Kidney epithelial cell (primary cell): ENCODE measurements at regions not wholly inside any gene's neighbourhood (a gene's known extent, or its start where the extent isn't known, plus 50 kb on each side); places are given as distances from the start of the nearest gene placed in this dataset.

Experiments
- DNase-seq: peaks from one replicate; pipeline ENCODE4 v3.0.0-alpha.2; 2010; ENCODE audit warnings: low read depth
- H3K27me3 ChIP-seq: 2 replicates; pipeline ENCODE4 v1.6.0; 2011; ENCODE audit warnings: low read length; ENCODE audit not compliant: control insufficient read depth, insufficient read depth
- H3K36me3 ChIP-seq: 2 replicates; pipeline ENCODE4 v1.5.1; 2011; ENCODE audit warnings: low read length; ENCODE audit not compliant: control insufficient read depth, insufficient read depth
- H3K4me3 ChIP-seq: 2 replicates; pipeline ENCODE4 v1.5.1; 2011; ENCODE audit warnings: low read depth, mild to moderate bottlenecking, control low read depth, low read length
- CTCF ChIP-seq: IDR thresholded peaks from 2 replicates; pipeline ENCODE4 v1.5.1; 2011; ENCODE audit warnings: mild to moderate bottlenecking, moderate library complexity, low read length, control low read depth, inconsistent platforms; ENCODE audit not compliant: insufficient read depth, poor library complexity, severe bottlenecking

- H3K27me3 ChIP-seq: no peaks in the 10 kb centered on the region
- no peak overlapping the region for H3K4me3 ChIP-seq
- DNase-seq: no peak
- no peak for TF ChIP-seq CTCF
- no peaks in the 10 kb centered on the region for H3K36me3 ChIP-seq
These were observed 209.3 kb downstream of the C9orf50 start for GRCh38 chr9:129411501-129412175.

DNA sequence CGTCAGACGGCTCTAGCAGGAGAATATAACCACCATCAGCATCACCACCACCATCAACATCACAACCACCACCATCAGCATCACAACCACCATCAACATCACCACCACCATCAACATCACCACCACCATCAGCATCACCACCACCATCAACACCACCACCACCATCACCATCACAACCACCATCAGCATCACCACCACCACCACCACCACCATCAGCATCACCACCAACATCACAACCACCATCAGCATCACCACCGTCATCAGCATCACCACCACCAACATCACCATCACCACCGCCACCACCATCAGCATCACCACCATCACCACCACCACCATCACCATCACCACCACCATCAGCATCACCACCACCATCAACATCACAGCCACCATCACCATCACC is 210.7 kb downstream of the C9orf50 start:
- no peak overlapping the region for H3K4me3 ChIP-seq
- no peaks in the 10 kb centered on the region for H3K27me3 ChIP-seq
- DNase-seq: no peak
- no peaks in the 10 kb centered on the region for H3K36me3 ChIP-seq
- no peak for TF ChIP-seq CTCF

DNA sequence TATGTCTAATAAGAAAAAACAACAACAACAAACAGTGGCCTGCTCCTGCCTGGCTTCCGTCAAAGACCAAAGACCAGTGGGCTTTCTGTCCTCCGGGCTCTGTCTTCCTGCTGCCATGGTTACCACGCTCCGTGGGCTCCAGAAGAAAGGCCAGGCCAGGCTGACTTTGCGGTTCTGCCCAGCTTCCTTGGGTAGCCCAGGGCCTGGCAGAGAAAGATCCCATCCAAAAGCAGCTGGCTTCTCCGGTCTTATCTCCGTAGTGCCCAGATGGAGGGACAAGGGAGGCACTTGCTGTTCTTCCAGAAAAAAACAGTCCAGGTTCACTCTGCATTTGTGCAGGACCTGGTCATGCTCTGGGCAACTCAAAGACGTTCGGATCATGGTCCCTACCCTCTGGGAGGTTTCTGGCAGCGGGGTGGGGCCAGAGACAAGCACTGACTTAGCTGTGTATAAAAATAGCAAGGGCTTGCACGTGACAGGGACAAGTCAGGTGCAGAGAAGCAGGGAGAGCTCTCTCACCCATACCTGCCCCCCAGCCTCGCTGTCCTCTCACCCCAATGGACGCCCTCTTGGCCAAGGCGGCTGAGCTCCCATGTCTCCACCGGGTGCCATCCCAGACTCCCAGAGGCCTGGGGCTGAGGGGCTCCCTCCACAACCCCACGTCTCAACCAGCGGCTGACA is 212.2 kb downstream of the C9orf50 start:
- DNase-seq: no peak
- Histone ChIP-seq H3K36me3 (no peaks in the 10 kb centered on the region), H3K4me3 (no peak overlapping the region), H3K27me3 (no peaks in the 10 kb centered on the region)
- no peak for TF ChIP-seq CTCF

DNA sequence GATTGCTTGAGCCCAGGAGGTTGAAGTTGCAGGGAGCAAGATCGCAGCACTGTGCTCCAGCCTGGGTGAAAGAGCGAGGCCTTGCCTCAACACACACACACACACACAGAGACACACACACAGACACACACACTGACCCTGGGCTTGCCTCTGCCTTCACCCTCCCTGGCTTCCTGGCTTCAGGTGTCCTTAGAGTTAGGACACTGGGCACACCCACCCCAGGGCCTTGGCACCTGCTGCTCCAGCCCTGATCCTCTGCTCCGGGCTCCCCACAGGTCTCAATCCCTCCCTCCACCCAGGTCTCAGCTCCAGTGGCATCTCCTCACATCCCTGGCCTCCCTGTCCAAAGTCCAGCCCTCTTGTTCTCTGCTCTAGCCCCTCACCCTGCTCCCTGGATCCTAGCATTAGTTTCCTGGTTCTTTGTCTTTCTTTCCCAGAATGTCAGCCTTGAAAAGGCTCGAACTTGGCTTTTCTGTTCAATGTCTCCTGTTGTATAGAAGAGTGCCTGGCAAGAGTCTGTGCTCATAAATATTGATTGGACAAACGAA is 212.9 kb downstream of the C9orf50 start:
- no peak for TF ChIP-seq CTCF
- DNase-seq: no peak
- no peaks in the 10 kb centered on the region for H3K36me3 ChIP-seq
- no peaks in the 10 kb centered on the region for H3K27me3 ChIP-seq
- H3K4me3 ChIP-seq: no peak overlapping the region

DNA sequence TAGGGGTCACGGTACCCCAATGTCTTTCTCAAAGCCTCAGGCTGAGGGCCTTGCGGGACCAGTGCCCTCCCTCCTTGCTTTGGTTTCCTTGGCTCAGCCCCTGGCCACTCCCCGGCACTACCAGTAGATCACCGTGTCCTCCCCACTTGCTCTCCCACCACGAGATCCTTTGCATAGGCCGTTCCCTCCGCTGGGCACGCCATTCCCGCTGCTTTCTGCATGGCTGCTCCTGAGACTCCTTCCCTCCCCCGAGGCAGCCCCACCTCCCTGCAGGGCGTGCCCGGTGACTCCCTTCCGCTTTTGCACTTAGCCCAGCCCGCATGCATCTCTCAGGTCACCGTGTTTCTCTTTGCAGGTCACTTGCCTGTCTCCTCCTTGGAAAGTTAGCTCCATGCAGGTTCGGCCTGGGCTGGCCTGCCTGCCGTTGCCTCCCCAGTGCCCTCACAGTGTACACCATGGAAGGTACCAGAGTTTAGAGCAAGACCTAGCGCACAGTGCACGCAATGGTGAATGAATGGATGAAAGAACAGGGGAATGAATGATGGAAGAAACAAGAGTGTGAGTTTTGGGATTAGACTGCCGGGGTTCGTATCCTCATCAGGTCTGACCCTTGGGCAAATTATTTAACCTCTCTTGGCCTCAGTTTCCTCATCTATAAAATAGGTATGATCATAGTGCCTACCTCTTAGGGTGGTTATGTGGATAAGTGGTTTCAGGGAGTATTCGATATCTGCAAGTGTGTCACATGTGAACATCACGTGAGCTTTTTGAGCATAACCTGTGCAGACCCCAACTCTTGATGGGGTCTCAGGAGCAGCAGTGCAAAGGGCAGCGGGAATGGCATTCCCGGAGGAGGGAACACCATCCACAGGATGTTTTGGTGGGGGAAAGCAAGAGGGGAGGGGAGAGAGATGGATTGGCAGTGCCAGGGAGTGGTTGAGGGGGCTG is 214.3 kb downstream of the C9orf50 start:
- DNase-seq: no peak
- H3K36me3 ChIP-seq: no peaks in the 10 kb centered on the region
- TF ChIP-seq CTCF: no peak
- H3K27me3 ChIP-seq: no peaks in the 10 kb centered on the region
- no peak overlapping the region for H3K4me3 ChIP-seq
